KOPT-K1 (cell line): ENCODE measurements at regions not wholly inside any gene's neighbourhood (a gene's known extent, or its start where the extent isn't known, plus 50 kb on each side); places are given as distances from the start of the nearest gene placed in this dataset.

Experiments used
- H3K27ac ChIP-seq: fragments of 200-600 bp; sonication (generic); 2 replicates; pipeline ENCODE4 v1.5.1; 2016; ENCODE audit warnings: antibody characterized with exemption, mild to moderate bottlenecking, low read depth, low read length; ENCODE audit not compliant: poor library complexity, severe bottlenecking
- H3K36me3 ChIP-seq: fragments of 200-600 bp; sonication (generic); 2 replicates; pipeline ENCODE4 v1.5.1; 2017; ENCODE audit warnings: antibody characterized with exemption, mild to moderate bottlenecking, low read length, moderate library complexity; ENCODE audit not compliant: insufficient read depth
- H3K9me3 ChIP-seq: fragments of 200-600 bp; sonication (generic); 2 replicates; pipeline ENCODE4 v1.5.1; 2017; ENCODE audit warnings: antibody characterized with exemption, low read length, mild to moderate bottlenecking; ENCODE audit not compliant: insufficient read depth, poor library complexity, severe bottlenecking

- no peaks in the 10 kb centered on the region for H3K36me3 ChIP-seq
- H3K27ac ChIP-seq: no peak overlapping the region
- H3K9me3 ChIP-seq: no peaks in the 10 kb centered on the region
These were observed 187.5 kb downstream of the TMEM38B start for GRCh38 chr9:105881654-105882349.

GRCh38 chr9:105883847-105884246 is 189.5 kb downstream of the TMEM38B start:
- Histone ChIP-seq H3K36me3 (no peaks in the 10 kb centered on the region), H3K9me3 (no peaks in the 10 kb centered on the region), H3K27ac (no peak overlapping the region)

GRCh38 chr9:105884416-105884815 is 190.1 kb downstream of the TMEM38B start:
- H3K27ac ChIP-seq: no peak overlapping the region
- H3K36me3 ChIP-seq: no peaks in the 10 kb centered on the region
- no peaks in the 10 kb centered on the region for H3K9me3 ChIP-seq

GRCh38 chr9:105886136-105886535 is 191.8 kb downstream of the TMEM38B start:
- no peaks in the 10 kb centered on the region for H3K9me3 ChIP-seq
- no peak overlapping the region for H3K27ac ChIP-seq
- H3K36me3 ChIP-seq: no peaks in the 10 kb centered on the region

DNA sequence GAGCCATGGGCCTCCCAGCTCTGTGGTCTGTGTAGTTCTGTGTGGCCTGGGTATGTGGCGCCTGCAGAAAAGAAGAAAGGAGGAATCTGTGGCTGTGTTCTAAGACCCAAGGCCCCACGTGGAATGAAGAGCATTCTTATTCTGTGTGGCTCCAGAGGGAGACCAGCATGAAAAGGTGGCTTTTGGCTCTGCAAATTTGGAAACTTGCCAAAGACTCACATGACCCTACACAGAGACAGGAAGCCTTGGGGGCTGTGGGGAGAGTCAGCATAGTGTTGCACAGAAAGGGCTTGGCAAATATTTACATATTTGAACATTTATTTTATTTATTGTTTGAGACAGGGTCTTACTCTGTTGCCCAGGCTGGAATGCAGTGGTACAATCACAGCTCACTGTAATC is 193.3 kb downstream of the TMEM38B start:
- Histone ChIP-seq H3K27ac (no peak overlapping the region), H3K36me3 (no peaks in the 10 kb centered on the region), H3K9me3 (no peaks in the 10 kb centered on the region)

DNA sequence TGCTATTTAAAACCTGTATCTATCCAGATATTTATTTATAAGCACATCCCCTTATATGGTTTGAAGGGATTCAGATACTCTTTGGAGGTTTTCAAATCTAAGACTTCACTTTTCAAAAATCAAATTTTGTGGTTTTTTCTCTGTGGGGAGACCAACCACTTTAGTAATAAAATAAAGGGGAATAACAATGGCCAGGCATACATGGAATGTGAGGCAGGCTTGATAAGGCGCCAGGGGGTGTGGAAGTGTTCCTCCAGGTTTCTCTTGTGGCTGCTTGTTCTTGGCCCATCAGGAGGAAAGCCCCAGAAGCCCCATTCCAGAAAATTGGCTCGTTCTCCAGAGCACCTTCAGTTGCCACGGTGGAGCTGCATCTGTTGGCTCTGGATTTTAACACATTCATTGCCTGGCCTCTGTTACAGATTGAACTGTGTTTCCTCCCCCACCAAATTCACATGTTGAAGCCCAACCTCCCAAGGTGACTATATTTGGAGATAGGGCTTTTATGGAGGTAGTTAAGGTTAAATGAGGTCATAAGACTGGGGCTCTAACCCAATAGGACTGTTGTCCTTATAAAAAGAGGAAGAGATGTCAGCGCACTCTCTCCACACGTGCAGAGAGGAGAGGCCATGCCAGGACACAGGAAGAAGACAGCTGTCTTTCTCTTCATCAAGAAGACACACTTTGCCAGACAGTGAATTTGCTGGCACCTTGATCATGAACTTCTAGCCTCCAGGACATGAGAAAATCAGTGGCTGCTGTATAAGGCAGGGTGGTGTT is 195.9 kb downstream of the TMEM38B start:
- H3K27ac ChIP-seq: no peak overlapping the region
- no peaks in the 10 kb centered on the region for H3K36me3 ChIP-seq
- H3K9me3 ChIP-seq: no peaks in the 10 kb centered on the region

- Histone ChIP-seq H3K27ac (no peak overlapping the region), H3K9me3 (no peaks in the 10 kb centered on the region), H3K36me3 (no peaks in the 10 kb centered on the region)
These were observed 205.8 kb downstream of the TMEM38B start for GRCh38 chr9:105900123-105900522.

DNA sequence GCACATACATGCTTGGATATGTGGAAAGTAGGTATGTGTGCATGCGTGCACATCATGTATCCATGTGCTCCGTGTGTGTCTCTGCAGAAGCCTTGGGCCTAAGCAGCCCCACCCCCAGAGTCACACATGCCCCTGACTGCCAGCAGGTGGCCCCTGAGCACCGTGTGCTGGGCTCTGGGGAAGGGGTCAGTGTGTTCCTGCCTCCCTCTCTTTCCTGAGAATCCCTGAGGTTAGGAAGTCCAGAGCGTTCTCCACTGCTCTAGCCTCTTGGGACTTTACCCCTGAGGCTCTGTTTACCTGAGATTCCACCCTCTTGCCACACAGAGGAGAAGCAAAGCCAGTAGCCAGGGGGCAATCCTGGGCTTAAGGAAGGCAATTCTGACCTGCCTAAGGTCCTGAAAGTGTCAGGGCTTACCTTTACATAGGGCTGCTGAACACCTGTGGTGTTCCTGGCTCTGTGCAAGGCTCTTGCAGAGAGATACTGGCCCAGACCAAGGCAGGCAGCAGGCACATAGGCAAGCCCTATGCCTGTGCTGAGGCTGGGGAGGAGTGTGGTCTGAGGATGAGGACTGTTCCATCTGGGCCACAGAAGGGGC is 207.3 kb downstream of the TMEM38B start:
- Histone ChIP-seq H3K27ac (no peak overlapping the region), H3K36me3 (no peaks in the 10 kb centered on the region), H3K9me3 (no peaks in the 10 kb centered on the region)

DNA sequence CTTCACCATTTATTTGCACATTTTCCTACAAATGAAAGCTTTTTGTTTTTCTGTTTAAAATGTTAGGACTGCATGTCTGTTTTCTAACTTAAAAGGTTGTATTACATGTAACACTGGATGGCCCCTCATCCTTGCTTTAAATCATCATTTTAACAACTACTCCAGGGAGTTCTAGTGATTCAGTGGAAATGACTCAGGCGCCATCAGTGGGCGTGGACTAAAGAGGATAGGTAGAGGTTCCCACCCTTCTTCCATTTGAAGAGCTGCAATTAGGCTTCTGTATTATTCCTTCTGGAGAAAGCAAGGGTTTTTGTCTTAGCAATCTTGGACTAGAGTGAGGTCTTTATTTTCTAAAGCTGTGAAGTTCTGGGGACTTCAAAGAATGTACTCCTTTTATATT is 213.7 kb downstream of the TMEM38B start:
- H3K27ac ChIP-seq: no peak overlapping the region
- H3K36me3 ChIP-seq: no peaks in the 10 kb centered on the region
- no peaks in the 10 kb centered on the region for H3K9me3 ChIP-seq

DNA sequence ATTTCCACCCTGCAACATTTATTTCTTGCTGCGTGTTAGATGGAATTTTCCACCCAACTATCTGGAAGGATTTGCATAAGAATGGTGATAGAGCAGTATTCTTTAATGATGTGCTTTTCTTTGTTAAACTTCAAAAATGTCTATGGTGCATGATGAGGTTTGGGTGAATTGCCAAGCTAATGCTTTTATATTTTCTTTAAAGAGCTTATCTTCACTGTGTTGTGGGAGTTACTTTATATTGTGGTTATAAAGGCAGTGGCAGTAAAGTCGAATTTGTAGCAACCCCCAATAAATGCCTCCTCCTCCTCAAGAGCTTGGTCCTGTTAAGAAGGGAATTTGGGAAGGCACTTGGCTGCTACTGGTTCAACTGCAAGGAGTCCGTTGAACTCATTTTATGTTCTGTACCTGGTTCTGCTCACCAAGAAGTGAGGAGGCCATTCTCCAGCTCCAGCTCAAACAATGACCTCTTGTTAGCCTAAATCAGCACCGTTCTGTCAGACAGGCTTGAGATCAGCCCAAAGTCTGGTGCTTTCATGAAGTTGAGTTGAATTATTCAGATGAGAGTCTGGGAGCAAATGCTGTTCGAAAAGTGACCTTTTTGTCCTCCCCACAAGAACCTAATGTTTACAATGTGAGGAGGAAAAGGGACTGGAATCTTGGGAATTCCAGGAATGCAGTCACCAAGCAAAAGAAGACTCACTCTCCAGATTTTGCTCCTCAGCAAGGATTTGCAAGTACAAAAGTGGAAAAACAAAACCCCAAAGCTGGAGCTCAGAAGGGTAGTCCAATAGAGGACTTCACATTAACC is 217.0 kb downstream of the TMEM38B start:
- no peaks in the 10 kb centered on the region for H3K36me3 ChIP-seq
- no peak overlapping the region for H3K27ac ChIP-seq
- H3K9me3 ChIP-seq: no peaks in the 10 kb centered on the region

- no peaks in the 10 kb centered on the region for H3K9me3 ChIP-seq
- H3K36me3 ChIP-seq: no peaks in the 10 kb centered on the region
- H3K27ac ChIP-seq: no peak overlapping the region
These were observed 218.0 kb downstream of the TMEM38B start for GRCh38 chr9:105912157-105912862.

- Histone ChIP-seq H3K36me3 (no peaks in the 10 kb centered on the region), H3K9me3 (no peaks in the 10 kb centered on the region), H3K27ac (no peak overlapping the region)
These were observed 218.6 kb downstream of the TMEM38B start for GRCh38 chr9:105912863-105913516.

GRCh38 chr9:105921057-105921726 is 226.9 kb downstream of the TMEM38B start:
- Histone ChIP-seq H3K36me3 (no peaks in the 10 kb centered on the region), H3K27ac (no peak overlapping the region), H3K9me3 (no peaks in the 10 kb centered on the region)

GRCh38 chr9:105928416-105928815 is 234.1 kb downstream of the TMEM38B start:
- Histone ChIP-seq H3K27ac (no peak overlapping the region), H3K36me3 (no peaks in the 10 kb centered on the region), H3K9me3 (no peaks in the 10 kb centered on the region)
